DOHH2 (cell line): ENCODE measurements at regions not wholly inside any gene's neighbourhood (a gene's known extent, or its start where the extent isn't known, plus 50 kb on each side); places are given as distances from the start of the nearest gene placed in this dataset.
"Not testable (repeated sequence)": the region's sequence is repeated elsewhere in the genome, so short reads cannot be mapped to it uniquely, and the experiment has no call there.

Experiments used
- EZH2phosphoT487 ChIP-seq: fragments of 200-600 bp; sonication (generic); IDR thresholded peaks from 2 replicates; pipeline ENCODE4 v1.6.1; 2017; ENCODE audit warnings: borderline replicate concordance, mild to moderate bottlenecking, antibody characterized with exemption, low read length, moderate library complexity, mixed read lengths
- TF ChIP-seq, protein P1 (sequence below): fragments of 200-600 bp; sonication (generic); IDR thresholded peaks from one replicate; pipeline ENCODE4 v1.5.1; 2014; ENCODE audit warnings: antibody characterized with exemption, mild to moderate bottlenecking, low read depth, low read length; ENCODE audit not compliant: poor library complexity, severe bottlenecking

DNA sequence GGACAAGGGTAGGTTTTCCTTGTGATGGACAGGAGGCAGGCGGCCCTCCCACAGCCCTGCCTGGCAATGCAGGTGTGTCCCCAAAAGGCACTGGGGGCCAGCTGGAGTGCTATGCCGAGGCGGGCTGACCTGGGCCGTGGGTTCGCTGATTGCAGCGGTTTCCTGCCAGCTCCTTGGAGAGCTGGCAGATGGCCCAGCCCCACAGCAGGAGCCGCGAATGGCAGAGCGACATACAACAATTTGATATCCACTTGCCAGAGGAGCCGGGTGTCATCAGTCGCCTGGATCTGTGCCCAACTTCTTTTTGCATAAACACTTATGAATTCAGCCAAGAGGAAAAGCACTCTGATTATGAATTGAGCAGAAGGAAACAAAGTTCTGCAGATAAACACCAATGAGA lies 210.8 kb upstream of the FRG2C start:
- TF ChIP-seq, protein P1, sequence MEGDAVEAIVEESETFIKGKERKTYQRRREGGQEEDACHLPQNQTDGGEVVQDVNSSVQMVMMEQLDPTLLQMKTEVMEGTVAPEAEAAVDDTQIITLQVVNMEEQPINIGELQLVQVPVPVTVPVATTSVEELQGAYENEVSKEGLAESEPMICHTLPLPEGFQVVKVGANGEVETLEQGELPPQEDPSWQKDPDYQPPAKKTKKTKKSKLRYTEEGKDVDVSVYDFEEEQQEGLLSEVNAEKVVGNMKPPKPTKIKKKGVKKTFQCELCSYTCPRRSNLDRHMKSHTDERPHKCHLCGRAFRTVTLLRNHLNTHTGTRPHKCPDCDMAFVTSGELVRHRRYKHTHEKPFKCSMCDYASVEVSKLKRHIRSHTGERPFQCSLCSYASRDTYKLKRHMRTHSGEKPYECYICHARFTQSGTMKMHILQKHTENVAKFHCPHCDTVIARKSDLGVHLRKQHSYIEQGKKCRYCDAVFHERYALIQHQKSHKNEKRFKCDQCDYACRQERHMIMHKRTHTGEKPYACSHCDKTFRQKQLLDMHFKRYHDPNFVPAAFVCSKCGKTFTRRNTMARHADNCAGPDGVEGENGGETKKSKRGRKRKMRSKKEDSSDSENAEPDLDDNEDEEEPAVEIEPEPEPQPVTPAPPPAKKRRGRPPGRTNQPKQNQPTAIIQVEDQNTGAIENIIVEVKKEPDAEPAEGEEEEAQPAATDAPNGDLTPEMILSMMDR = not testable (repeated sequence)
- TF ChIP-seq EZH2phosphoT487 = not testable (repeated sequence)
